Mammary epithelial cell (primary cell): ENCODE measurements at regions not wholly inside any gene's neighbourhood (a gene's known extent, or its start where the extent isn't known, plus 50 kb on each side); places are given as distances from the start of the nearest gene placed in this dataset.

Experiments
- CTCF ChIP-seq, 2 donors: IDR thresholded peaks in 1 of 2; conservative IDR thresholded peaks in 1 of 2; 2 replicates each; pipeline ENCODE4 v1.5.1; 2011 to 2012; ENCODE audit warnings: inconsistent platforms in 2 of 2, low read length in 2 of 2, mild to moderate bottlenecking in 2 of 2, control low read depth in 1 of 2, low read depth in 1 of 2; ENCODE audit not compliant: insufficient read depth in 1 of 2; ENCODE audit errors: extremely low read depth in 1 of 2
- EZH2 ChIP-seq: IDR thresholded peaks from 2 replicates; pipeline ENCODE4 v1.6.1; 2012; ENCODE audit warnings: low read length, inconsistent platforms, borderline replicate concordance

- TF ChIP-seq CTCF (conservative IDR thresholded peaks at IDR 0.05 in 1 of 2, IDR thresholded peaks at IDR 0.05 in 1 of 2; ENCODE audit: extremely low read depth in 1 of 2, insufficient read depth in 1 of 2, low read depth in 1 of 2, low read length in 2 of 2) (no peak), EZH2 (no peak)
Measured at GRCh38 chr6:93787841-93788240, 368.5 kb upstream of the EPHA7 start.
